NCI-H2029 treated with DMSO at 0.1 percent for 48 hours (cell line): ENCODE measurements at regions not wholly inside any gene's neighbourhood (a gene's known extent, or its start where the extent isn't known, plus 50 kb on each side); places are given as distances from the start of the nearest gene placed in this dataset.

Experiments
- DNase-seq: peaks from one replicate; lab custom pipeline; 2025; lab: John Stamatoyannopoulos, UW

GRCh38 chr5:53826504-53826903 lies 266.1 kb downstream of the NDUFS4 start:
- DNase-seq, result no peak

- DNase-seq, result no peak
Measured at GRCh38 chr5:53827211-53827651, 266.8 kb downstream of the NDUFS4 start.

GRCh38 chr5:53831496-53831895 lies 271.1 kb downstream of the NDUFS4 start:
- DNase-seq, result no peak
